Stimulated activated CD4-positive, alpha-beta T cell treated with anti-CD3 and anti-CD28 coated beads, Interleukin-1b, Interleukin-23, amount 100 ng/mL, for 48 hours (primary cell): ENCODE measurements at regions not wholly inside any gene's neighbourhood (a gene's known extent, or its start where the extent isn't known, plus 50 kb on each side); places are given as distances from the start of the nearest gene placed in this dataset.
A peak's percentile ranks its signal among the peaks of the same experiment; 100 is the strongest.

ENCODE experiments used
- DNase-seq: peaks from one replicate; pipeline ENCODE4 v3.0.0-alpha.2; 2020

GRCh38 chr2:241943209-241943850 lies 73.8 kb downstream of the RTP5 start:
- no peak for DNase-seq

GRCh38 chr2:241943961-241944575 lies 74.5 kb downstream of the RTP5 start:
- DNase-seq: no peak

GRCh38 chr2:241944821-241945220 lies 75.3 kb downstream of the RTP5 start:
- DNase-seq: no peak

GRCh38 chr2:241945311-241945710 lies 75.8 kb downstream of the RTP5 start:
- no peak for DNase-seq

GRCh38 chr2:241945803-241946202 lies 76.3 kb downstream of the RTP5 start:
- DNase-seq: no peak

GRCh38 chr2:241946306-241947003 lies 76.9 kb downstream of the RTP5 start:
- no peak for DNase-seq

GRCh38 chr2:241947004-241947350 lies 77.4 kb downstream of the RTP5 start:
- no peak for DNase-seq

GRCh38 chr2:241947401-241947800 lies 77.9 kb downstream of the RTP5 start:
- DNase-seq: no peak

GRCh38 chr2:241947876-241948275 lies 78.3 kb downstream of the RTP5 start:
- no peak for DNase-seq

GRCh38 chr2:241948299-241948897 lies 78.9 kb downstream of the RTP5 start:
- no peak for DNase-seq

GRCh38 chr2:241948901-241949735 lies 79.6 kb downstream of the RTP5 start:
- DNase-seq: no peak

GRCh38 chr2:241949736-241950412 lies 80.3 kb downstream of the RTP5 start:
- DNase-seq: no peak

- DNase-seq: peak; percentile 55
Observed at GRCh38 chr2:241950413-241951315, 81.1 kb downstream of the RTP5 start.

- no peak for DNase-seq
Observed at GRCh38 chr2:241951316-241951700, 81.8 kb downstream of the RTP5 start.

GRCh38 chr2:241951920-241952319 lies 82.4 kb downstream of the RTP5 start:
- DNase-seq: no peak

GRCh38 chr2:241952816-241953215 lies 83.3 kb downstream of the RTP5 start:
- no peak for DNase-seq

GRCh38 chr2:241953324-241953928 lies 83.9 kb downstream of the RTP5 start:
- DNase-seq: no peak

GRCh38 chr2:241956521-241957110 lies 87.1 kb downstream of the RTP5 start:
- no peak for DNase-seq

- DNase-seq: no peak
Observed at GRCh38 chr2:241957276-241957675, 87.7 kb downstream of the RTP5 start.

GRCh38 chr2:241958818-241959545 lies 89.5 kb downstream of the RTP5 start:
- DNase-seq: no peak
